ENCODE measurements at regions not wholly inside any gene's neighbourhood (a gene's known extent, or its start where the extent isn't known, plus 50 kb on each side); places are given as distances from the start of the nearest gene placed in this dataset.

DNA sequence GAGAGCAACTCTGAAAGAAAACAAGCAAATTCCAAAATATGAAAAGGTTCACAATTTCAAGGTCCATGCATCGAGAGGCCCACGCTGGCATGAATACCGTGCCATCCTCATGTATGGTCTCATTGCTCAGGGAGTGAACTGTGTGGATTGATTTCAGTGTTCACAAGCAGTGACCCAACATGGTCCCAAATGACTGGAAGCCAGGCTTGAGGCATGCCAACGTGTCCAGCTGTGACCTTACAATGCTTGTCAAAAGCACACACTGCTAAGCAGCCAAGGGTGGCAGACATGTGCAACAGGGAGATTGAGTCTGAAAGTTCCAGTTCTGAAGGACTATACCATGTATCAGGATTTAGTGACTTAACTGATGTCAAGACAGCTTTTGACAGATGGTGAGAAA, 58.7 kb upstream of the CLDN24 start:
- Mint-ChIP-seq H3K27ac (no peak overlapping the region), H3K4me3 (no peak overlapping the region), H3K9me3 (peaks cover 30 to 52% (median 46%) of the 10 kb centered on the region in 7 donors), H3K27me3 (ENCODE audit: low read depth in 3 of 3) (peaks cover 0 to 3% (median 1%) of the 10 kb centered on the region in 3 donors), H3K36me3 (no peaks in the 10 kb centered on the region), H3K4me1 (no peaks in the 10 kb centered on the region)
- Histone ChIP-seq H3K27me3 (ENCODE audit: control insufficient read depth in 2 of 2, insufficient read depth in 2 of 2, low read length in 2 of 2) (no peaks in the 10 kb centered on the region), H2AFZ (ENCODE audit: insufficient read depth, low read depth, low read length, poor library complexity, severe bottlenecking) (no peak overlapping the region), H4K20me1 (ENCODE audit: insufficient read depth, low read length) (no peaks in the 10 kb centered on the region), H3K4me2 (replicated peaks; ENCODE audit: extremely low read depth, low read length, poor library complexity, severe bottlenecking) (no peak overlapping the region), H3K4me3 (replicated peaks in 1 of 3; ENCODE audit: low read depth in 2 of 3, low read length in 3 of 3) (no peak overlapping the region), H3K9me3 (replicated peaks in 1 of 2; ENCODE audit: control insufficient read depth in 1 of 2, insufficient read depth in 1 of 2, low read length in 2 of 2) (peaks cover 23 to 58% of the 10 kb centered on the region in 2 donors), H3K79me2 (ENCODE audit: insufficient read depth, low read length) (no peaks in the 10 kb centered on the region), H3K27ac (ENCODE audit: low read depth in 1 of 2, low read length in 2 of 2) (no peak overlapping the region), H3K4me1 (ENCODE audit: control insufficient read depth in 1 of 2, insufficient read depth in 2 of 2, low read length in 2 of 2) (no peaks in the 10 kb centered on the region), H3K9ac (ENCODE audit: insufficient read depth, low read length, poor library complexity, severe bottlenecking) (no peak overlapping the region), H3K36me3 (replicated peaks in 1 of 2; ENCODE audit: control insufficient read depth in 1 of 2, insufficient read depth in 2 of 2, low read length in 2 of 2) (no peaks in the 10 kb centered on the region)
- WGBS (ENCODE audit: insufficient coverage), result 100% methylated on average over 4 of the region's 4 CpGs
- intact Hi-C loops (cut with micrococcal nuclease), result no loop called here
- TF ChIP-seq, protein P1, sequence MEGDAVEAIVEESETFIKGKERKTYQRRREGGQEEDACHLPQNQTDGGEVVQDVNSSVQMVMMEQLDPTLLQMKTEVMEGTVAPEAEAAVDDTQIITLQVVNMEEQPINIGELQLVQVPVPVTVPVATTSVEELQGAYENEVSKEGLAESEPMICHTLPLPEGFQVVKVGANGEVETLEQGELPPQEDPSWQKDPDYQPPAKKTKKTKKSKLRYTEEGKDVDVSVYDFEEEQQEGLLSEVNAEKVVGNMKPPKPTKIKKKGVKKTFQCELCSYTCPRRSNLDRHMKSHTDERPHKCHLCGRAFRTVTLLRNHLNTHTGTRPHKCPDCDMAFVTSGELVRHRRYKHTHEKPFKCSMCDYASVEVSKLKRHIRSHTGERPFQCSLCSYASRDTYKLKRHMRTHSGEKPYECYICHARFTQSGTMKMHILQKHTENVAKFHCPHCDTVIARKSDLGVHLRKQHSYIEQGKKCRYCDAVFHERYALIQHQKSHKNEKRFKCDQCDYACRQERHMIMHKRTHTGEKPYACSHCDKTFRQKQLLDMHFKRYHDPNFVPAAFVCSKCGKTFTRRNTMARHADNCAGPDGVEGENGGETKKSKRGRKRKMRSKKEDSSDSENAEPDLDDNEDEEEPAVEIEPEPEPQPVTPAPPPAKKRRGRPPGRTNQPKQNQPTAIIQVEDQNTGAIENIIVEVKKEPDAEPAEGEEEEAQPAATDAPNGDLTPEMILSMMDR (IDR thresholded peaks at IDR 0.05), result no peak
- DNase-seq, result no peak

DNA sequence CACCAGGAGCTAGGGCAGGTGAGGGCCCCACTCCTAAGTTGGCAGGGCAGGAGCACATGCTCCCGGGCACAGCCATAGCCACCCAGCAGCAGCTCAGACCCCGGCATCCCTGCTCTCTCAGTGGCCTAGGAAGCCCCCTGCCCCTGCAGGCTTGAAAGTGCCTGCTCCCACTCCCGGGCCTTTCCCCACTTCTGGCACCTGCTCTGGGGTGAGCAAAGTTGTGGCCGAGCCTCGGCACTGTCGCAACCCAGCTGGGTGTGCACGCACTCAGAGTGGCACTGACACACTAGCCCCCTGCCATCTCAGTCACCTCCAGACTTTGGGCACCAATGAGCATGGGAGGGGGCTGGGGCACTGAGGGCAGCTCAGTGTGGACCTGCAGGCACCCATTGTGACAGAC, 60.8 kb upstream of the CDKN2AIP start:
- Histone ChIP-seq H3K9ac (ENCODE audit: insufficient read depth, low read length, poor library complexity, severe bottlenecking) (no peak overlapping the region), H3K27me3 (ENCODE audit: control insufficient read depth in 2 of 2, insufficient read depth in 2 of 2, low read length in 2 of 2) (no peaks in the 10 kb centered on the region), H3K4me2 (replicated peaks; ENCODE audit: extremely low read depth, low read length, poor library complexity, severe bottlenecking) (no peak overlapping the region), H3K9me3 (replicated peaks in 1 of 2; ENCODE audit: control insufficient read depth in 1 of 2, insufficient read depth in 1 of 2, low read length in 2 of 2) (peaks cover 20 to 44% of the 10 kb centered on the region in 2 donors), H3K36me3 (replicated peaks in 1 of 2; ENCODE audit: control insufficient read depth in 1 of 2, insufficient read depth in 2 of 2, low read length in 2 of 2) (no peaks in the 10 kb centered on the region), H2AFZ (ENCODE audit: insufficient read depth, low read depth, low read length, poor library complexity, severe bottlenecking) (no peak overlapping the region), H3K4me3 (replicated peaks in 1 of 3; ENCODE audit: low read depth in 2 of 3, low read length in 3 of 3) (no peak overlapping the region), H4K20me1 (ENCODE audit: insufficient read depth, low read length) (no peaks in the 10 kb centered on the region), H3K4me1 (ENCODE audit: control insufficient read depth in 1 of 2, insufficient read depth in 2 of 2, low read length in 2 of 2) (no peaks in the 10 kb centered on the region), H3K79me2 (ENCODE audit: insufficient read depth, low read length) (no peaks in the 10 kb centered on the region), H3K27ac (ENCODE audit: low read depth in 1 of 2, low read length in 2 of 2) (no peak overlapping the region)
- TF ChIP-seq, protein P1 (IDR thresholded peaks at IDR 0.05), result no peak
- H3K4me3 Mint-ChIP-seq, result no peak overlapping the region
- WGBS (ENCODE audit: insufficient coverage), result 81% methylated on average over 7 of the region's 7 CpGs
- peaks cover 20 to 38% (median 35%) of the 10 kb centered on the region in 7 donors for H3K9me3 Mint-ChIP-seq
- H3K36me3 Mint-ChIP-seq, result no peaks in the 10 kb centered on the region
- no peak overlapping the region for H3K27ac Mint-ChIP-seq
- H3K4me1 Mint-ChIP-seq, result no peaks in the 10 kb centered on the region
- intact Hi-C loops (cut with micrococcal nuclease), result no loop called here
- DNase-seq, result no peak
- peaks cover 1 to 3% (median 2%) of the 10 kb centered on the region in 3 donors for H3K27me3 Mint-ChIP-seq (ENCODE audit: low read depth in 3 of 3)

Data from CD14-positive monocyte (primary cell).